ENCODE measurements at regions not wholly inside any gene's neighbourhood (a gene's known extent, or its start where the extent isn't known, plus 50 kb on each side); places are given as distances from the start of the nearest gene placed in this dataset.

DNA sequence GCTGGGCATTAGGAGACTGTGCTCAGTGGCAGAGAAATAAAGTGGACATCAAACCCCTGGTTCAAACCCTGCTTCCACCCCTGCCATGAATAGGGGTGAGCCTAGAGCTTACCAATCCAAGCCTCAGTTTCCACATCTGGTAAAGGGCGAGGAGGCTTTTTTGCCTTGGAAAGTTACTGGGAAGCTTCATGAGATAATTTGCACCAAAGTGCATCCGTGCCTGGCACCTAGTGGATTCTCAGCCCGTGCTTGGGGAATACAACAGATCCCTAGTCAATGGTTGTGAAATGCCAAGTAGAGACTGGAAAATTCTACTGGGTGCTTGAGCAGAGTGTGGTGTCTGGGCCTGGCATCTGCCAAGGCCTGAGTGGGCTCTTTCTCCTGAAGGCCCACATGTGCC lies 158.7 kb upstream of the ZMIZ1 start:
- Histone ChIP-seq H3K36me3 (ENCODE audit: control insufficient read depth in 1 of 2, insufficient read depth in 2 of 2, low read length in 2 of 2) (no peaks in the 10 kb centered on the region), H3K4me1 (ENCODE audit: control insufficient read depth in 1 of 2, insufficient read depth in 2 of 2, low read length in 2 of 2) (peaks cover 3 to 5% of the 10 kb centered on the region in 2 experiments), H3K9me2 (ENCODE audit: insufficient read depth) (no peaks in the 10 kb centered on the region), H4K20me1 (ENCODE audit: insufficient read depth) (no peaks in the 10 kb centered on the region), H3K9ac (ENCODE audit: low read length) (no peak overlapping the region), H3K27me3 (ENCODE audit: insufficient read depth, low read length) (no peaks in the 10 kb centered on the region), H3K79me2 (ENCODE audit: insufficient read depth, low read length) (no peaks in the 10 kb centered on the region), H2AFZ (ENCODE audit: low read depth, low read length, poor library complexity, severe bottlenecking) (no peak overlapping the region), H3K4me3 (replicated peaks in 1 of 2; ENCODE audit: low read depth in 1 of 2, low read length in 2 of 2) (no peak overlapping the region), H3K9me3 (ENCODE audit: control insufficient read depth in 1 of 2, insufficient read depth in 1 of 2, low read depth in 1 of 2, low read length in 2 of 2) (no peaks in the 10 kb centered on the region), H3K4me2 (ENCODE audit: low read length) (no peak overlapping the region), H3K27ac (ENCODE audit: low read depth, low read length) (no peak overlapping the region)
- intact Hi-C loops (cut with micrococcal nuclease) = no loop called here
- RAD21 ChIA-PET (ENCODE audit: low non-redundant PET in 1 of 2, low total read pairs in 2 of 2, uncharacterized antibody in 2 of 2, unreplicated experiment in 2 of 2) = no interaction called here
- BruUV-seq (replicated peaks) = no TSS peak
- CTCF ChIA-PET = interaction anchor here (0.6 kb wide), 1 partner anchor 161 kb away, joined by 3 read pairs; no protein-coding TSS in a partner anchor
- DNase-seq (ENCODE audit: low read depth, low spot score) (no peak), ATAC-seq (no peak)
- TF ChIP-seq EZH2 (IDR thresholded peaks at IDR 0.05) (no peak), CBX3 (IDR thresholded peaks at IDR 0.05; ENCODE audit: low read depth) (no peak), TCF7L2 (IDR thresholded peaks at IDR 0.05; ENCODE audit: borderline replicate concordance, extremely low read depth, insufficient read depth, insufficient read length) (no peak), EZH2phosphoT487 (IDR thresholded peaks at IDR 0.05; ENCODE audit: borderline replicate concordance) (no peak), RAD21 (IDR thresholded peaks at IDR 0.05; ENCODE audit: low read depth) (no peak), ZFX (IDR thresholded peaks at IDR 0.05) (no peak), POLR2AphosphoS5 (IDR thresholded peaks at IDR 0.05; ENCODE audit: low read depth, low read length) (no peak), JUND (IDR thresholded peaks at IDR 0.05) (no peak), ELF1 (IDR thresholded peaks at IDR 0.05; ENCODE audit: borderline replicate concordance, low read depth) (no peak), POLR2A (IDR thresholded peaks at IDR 0.05; ENCODE audit: borderline replicate concordance, extremely low read depth, insufficient read depth, insufficient read length) (no peak), SIN3A (IDR thresholded peaks at IDR 0.05; ENCODE audit: low read depth) (no peak), FOSL1 (IDR thresholded peaks at IDR 0.05; ENCODE audit: low read depth) (no peak), SP1 (IDR thresholded peaks at IDR 0.05; ENCODE audit: low read depth) (no peak)
- TF ChIP-seq, protein P1, sequence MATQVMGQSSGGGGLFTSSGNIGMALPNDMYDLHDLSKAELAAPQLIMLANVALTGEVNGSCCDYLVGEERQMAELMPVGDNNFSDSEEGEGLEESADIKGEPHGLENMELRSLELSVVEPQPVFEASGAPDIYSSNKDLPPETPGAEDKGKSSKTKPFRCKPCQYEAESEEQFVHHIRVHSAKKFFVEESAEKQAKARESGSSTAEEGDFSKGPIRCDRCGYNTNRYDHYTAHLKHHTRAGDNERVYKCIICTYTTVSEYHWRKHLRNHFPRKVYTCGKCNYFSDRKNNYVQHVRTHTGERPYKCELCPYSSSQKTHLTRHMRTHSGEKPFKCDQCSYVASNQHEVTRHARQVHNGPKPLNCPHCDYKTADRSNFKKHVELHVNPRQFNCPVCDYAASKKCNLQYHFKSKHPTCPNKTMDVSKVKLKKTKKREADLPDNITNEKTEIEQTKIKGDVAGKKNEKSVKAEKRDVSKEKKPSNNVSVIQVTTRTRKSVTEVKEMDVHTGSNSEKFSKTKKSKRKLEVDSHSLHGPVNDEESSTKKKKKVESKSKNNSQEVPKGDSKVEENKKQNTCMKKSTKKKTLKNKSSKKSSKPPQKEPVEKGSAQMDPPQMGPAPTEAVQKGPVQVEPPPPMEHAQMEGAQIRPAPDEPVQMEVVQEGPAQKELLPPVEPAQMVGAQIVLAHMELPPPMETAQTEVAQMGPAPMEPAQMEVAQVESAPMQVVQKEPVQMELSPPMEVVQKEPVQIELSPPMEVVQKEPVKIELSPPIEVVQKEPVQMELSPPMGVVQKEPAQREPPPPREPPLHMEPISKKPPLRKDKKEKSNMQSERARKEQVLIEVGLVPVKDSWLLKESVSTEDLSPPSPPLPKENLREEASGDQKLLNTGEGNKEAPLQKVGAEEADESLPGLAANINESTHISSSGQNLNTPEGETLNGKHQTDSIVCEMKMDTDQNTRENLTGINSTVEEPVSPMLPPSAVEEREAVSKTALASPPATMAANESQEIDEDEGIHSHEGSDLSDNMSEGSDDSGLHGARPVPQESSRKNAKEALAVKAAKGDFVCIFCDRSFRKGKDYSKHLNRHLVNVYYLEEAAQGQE (IDR thresholded peaks at IDR 0.05; ENCODE audit: low read depth) = no peak
- TF ChIP-seq, protein P2, sequence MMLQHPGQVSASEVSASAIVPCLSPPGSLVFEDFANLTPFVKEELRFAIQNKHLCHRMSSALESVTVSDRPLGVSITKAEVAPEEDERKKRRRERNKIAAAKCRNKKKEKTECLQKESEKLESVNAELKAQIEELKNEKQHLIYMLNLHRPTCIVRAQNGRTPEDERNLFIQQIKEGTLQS (IDR thresholded peaks at IDR 0.05) = no peak
- TF ChIP-seq, protein P3, sequence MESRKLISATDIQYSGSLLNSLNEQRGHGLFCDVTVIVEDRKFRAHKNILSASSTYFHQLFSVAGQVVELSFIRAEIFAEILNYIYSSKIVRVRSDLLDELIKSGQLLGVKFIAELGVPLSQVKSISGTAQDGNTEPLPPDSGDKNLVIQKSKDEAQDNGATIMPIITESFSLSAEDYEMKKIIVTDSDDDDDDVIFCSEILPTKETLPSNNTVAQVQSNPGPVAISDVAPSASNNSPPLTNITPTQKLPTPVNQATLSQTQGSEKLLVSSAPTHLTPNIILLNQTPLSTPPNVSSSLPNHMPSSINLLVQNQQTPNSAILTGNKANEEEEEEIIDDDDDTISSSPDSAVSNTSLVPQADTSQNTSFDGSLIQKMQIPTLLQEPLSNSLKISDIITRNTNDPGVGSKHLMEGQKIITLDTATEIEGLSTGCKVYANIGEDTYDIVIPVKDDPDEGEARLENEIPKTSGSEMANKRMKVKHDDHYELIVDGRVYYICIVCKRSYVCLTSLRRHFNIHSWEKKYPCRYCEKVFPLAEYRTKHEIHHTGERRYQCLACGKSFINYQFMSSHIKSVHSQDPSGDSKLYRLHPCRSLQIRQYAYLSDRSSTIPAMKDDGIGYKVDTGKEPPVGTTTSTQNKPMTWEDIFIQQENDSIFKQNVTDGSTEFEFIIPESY (IDR thresholded peaks at IDR 0.05; ENCODE audit: extremely low read depth, insufficient replicate concordance, low read length) = no peak
- POLR2A ChIA-PET = no interaction called here

Data from HCT116 (cell line).